NCI-H2196 treated with DMSO at 0.1 percent for 48 hours (cell line): ENCODE measurements at regions not wholly inside any gene's neighbourhood (a gene's known extent, or its start where the extent isn't known, plus 50 kb on each side); places are given as distances from the start of the nearest gene placed in this dataset.

ENCODE experiments used
- DNase-seq: peaks from one replicate; lab custom pipeline; 2025; ENCODE audit not compliant: unreplicated experiment; lab: John Stamatoyannopoulos, UW

DNA sequence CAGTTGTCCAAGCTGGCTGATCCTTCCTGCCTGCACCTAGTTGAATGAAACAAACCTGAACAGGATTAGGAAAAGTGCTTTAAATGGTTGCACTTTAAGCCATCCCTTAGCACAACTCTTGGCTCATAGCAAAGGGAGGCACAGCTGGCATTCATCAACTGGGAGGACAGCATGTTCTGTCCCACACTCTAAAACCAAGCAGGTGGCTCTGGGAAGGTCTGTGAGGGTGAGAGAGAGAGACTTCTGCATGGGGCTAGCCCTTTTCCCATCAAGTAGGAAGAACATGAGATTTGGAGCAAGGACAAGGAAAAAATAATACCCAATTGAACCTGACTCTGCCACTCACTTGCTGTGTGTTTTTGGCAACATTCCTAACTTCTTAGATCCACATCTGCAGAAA, 140.9 kb upstream of the CCL2 start:
- no peak for DNase-seq

GRCh38 chr17:34116306-34116705, 138.8 kb upstream of the CCL2 start:
- no peak for DNase-seq

GRCh38 chr17:34117332-34117731, 137.8 kb upstream of the CCL2 start:
- DNase-seq, result no peak

DNA sequence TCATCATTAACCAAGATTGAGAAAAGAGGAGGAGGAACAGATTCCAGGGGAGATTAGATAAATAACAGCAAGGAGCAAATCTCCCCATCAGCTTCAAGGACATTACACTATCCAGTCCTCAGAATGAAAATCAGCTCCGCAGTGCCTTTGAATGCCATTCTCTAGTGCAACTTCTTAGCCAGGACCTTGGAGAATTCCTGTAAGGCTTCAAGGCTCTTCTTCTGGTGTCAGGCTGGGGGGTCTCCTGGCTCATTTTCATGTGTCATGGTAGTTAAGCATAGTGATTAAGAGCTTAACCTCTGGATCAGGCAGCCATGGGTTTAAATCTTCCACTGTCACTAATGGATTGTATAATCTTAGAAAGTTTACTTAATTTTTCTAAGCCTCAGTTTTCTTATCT, 137.3 kb upstream of the CCL2 start:
- no peak for DNase-seq

- no peak for DNase-seq
These were observed 136.5 kb upstream of the CCL2 start for GRCh38 chr17:34118564-34118963.

- no peak for DNase-seq
These were observed 133.8 kb upstream of the CCL2 start for GRCh38 chr17:34121311-34121710.

GRCh38 chr17:34122515-34122914, 132.6 kb upstream of the CCL2 start:
- no peak for DNase-seq

- DNase-seq, result no peak
These were observed 130.1 kb upstream of the CCL2 start for GRCh38 chr17:34125010-34125409.

- no peak for DNase-seq
These were observed 129.2 kb upstream of the CCL2 start for GRCh38 chr17:34125921-34126320.

DNA sequence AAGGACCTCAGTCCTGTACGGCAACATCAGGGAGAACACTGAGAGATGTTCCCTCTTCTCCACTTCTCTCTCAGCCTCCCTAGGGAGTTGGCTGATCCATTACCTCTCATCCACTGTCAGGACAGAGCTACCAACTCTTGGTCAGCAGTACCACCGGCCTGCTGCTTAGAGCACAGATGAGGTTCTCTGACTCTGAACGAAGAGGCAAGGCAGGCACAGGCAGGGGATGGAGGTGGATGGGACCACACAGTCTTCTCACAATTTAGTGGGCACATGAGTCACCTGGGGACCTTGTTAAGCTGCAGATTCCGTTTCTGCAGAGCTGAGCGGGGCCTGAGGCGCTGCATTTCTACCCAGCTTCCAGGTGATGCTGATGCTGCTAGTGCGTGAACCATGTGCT, 128.6 kb upstream of the CCL2 start:
- no peak for DNase-seq

- DNase-seq, result no peak
These were observed 128.1 kb upstream of the CCL2 start for GRCh38 chr17:34126965-34127364.

GRCh38 chr17:34130544-34130943, 124.5 kb upstream of the CCL2 start:
- DNase-seq, result no peak

DNA sequence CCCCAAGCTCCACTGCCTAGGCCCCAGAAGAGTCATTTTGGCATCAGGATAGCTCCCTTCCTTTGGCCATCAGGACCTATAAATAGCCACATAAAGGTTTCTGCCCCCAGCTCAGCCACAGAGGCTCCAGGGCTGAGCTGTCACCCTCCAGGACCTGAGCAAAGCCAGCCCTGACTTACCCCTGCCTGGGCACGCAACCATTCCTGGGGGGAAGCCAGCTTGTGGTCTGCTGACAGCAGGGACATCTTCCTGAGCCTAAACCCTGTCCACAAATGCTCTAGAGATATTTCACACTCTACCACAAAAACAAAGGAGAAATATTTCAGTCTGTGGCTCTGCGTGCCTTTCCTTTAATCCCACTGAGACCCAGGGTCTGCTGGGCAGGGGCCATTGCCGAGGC, 123.7 kb upstream of the CCL2 start:
- DNase-seq, result no peak

GRCh38 chr17:34133350-34133749, 121.7 kb upstream of the CCL2 start:
- no peak for DNase-seq

DNA sequence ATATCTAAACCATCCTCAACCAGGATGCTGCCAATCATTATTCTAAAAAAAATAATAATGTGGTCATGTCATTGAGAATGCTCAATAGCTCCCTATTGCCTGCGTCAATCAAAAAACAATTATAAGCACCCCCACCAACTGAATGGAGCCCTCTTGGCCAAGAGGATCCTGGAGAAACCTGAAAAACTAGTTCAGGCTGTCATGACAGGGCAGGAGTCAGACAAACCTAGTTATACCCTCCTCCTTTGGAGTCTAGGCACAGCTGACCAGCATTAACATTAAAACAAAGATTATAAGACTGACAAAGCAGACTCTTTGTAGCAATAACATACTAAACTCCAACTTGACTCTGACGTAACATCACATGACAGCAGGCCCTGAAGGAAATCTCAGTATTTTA, 119.2 kb upstream of the CCL2 start:
- DNase-seq, result no peak

DNA sequence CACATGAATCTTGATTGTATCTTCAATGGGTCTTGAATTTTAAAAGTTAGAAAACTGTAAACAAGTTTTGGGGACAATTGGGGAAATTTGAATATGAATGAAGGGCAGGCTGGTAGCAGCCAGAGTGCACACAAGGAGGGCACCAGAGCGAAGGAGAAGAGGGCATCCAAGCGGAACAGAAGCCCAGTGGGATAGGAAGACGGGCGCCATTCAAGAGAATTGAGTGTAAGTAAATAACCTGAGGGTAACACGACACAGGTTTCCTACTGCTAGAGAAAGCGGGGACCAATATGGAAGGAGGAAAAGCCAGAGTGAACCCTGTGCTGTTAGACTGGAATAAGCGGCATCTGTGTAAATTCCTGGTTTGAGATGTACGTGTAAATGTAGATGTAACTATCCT, 115.1 kb upstream of the CCL2 start:
- no peak for DNase-seq

- no peak for DNase-seq
These were observed 113.5 kb upstream of the CCL2 start for GRCh38 chr17:34141590-34141989.

- no peak for DNase-seq
These were observed 111.7 kb upstream of the CCL2 start for GRCh38 chr17:34143430-34143829.

DNA sequence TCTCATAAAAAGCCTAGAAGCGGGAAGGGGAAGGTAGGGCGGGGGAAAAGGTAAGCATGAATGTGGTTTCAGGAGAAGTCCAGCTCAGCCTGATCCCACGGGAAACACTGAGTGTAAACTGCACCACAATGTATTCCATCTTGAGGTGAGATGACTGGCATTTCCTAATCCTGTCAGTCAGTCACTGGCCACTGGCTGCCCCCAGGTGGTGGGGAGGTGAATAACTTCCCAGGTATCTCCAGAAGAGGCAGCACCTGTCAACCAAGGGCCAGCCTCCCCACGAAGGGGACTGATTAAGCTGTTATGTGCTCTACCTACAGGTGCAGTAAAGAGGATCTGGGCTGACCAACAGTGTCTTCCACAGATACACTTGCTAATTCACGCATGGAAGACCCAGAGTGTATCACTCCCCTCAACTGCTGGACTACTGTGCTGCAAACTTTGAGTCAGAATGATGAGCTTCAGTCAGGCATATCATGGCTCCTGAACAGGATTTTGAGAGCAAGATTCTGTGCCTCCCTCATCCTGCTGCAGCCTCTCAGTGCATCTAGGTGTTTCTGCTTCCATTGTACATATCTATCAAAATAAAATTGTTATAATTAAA, 108.5 kb upstream of the CCL2 start:
- no peak for DNase-seq

DNA sequence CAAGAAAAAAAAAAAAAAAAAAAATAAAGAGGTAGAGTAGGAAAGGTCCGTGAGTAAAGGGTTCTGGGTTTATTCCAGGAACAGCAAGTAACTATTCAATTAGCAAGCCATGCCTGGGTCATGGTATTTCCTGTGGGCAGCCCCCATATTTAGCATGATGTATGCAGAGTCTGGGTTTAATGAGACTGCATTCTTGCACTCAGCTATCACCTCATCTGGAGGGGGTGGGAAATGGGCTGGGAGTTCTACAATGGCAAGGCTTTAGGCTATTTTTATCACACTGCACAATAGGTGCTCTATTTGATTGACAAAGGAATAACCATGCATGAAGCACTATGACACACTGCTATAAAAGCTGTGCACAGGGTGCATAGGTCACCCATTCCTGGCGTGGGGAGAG, 104.0 kb upstream of the CCL2 start:
- no peak for DNase-seq

- DNase-seq, result no peak
These were observed 101.1 kb upstream of the CCL2 start for GRCh38 chr17:34153991-34154390.

- no peak for DNase-seq
These were observed 99.9 kb upstream of the CCL2 start for GRCh38 chr17:34154961-34155730.

DNA sequence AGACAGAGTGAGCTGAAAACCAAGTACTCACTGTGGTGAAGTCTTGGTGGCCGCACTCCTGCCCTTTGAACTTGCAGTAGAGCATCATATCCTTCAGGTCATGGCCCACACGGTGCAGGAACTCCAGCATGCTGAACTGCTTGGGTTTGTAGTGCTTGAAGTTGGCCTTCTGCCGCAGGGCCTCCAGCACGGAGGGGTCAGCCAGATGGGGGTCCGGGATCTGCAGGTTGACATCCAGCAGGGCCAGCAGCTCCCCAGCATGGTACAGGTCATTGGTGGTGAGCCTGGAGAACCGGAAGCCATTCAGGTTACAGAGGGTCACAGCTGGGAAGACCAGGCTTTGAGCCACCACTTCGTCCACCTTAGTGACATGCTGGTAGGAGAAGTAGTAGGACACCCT, 99.1 kb upstream of the CCL2 start:
- no peak for DNase-seq
